Right lobe of liver (tissue), 4 donors: ENCODE measurements at regions not wholly inside any gene's neighbourhood (a gene's known extent, or its start where the extent isn't known, plus 50 kb on each side); places are given as distances from the start of the nearest gene placed in this dataset.

ENCODE experiments used
- POLR2A ChIP-seq: fragments of 450-650 bp; IDR thresholded peaks from one replicate; pipeline ENCODE4 v1.6.1; 2017; ENCODE audit warnings: antibody characterized with exemption, mild to moderate bottlenecking
- TF ChIP-seq, protein P1 (sequence below), 4 donors: fragments of 200-600 bp in 3 of 4; fragments of 450-650 bp in 1 of 4; IDR thresholded peaks; one replicate each; pipeline versions ENCODE4 v1.5.1 to v1.8.0; 2016 to 2022; ENCODE audit warnings: antibody characterized with exemption in 4 of 4, mild to moderate bottlenecking in 2 of 4
- donor health status: DM: no; HTN: no; CAD: no.
- donor health status: DM: no; HTN: no; CAD: no.
- donor health status: DM: no; HTN: yes; CAD: no.

DNA sequence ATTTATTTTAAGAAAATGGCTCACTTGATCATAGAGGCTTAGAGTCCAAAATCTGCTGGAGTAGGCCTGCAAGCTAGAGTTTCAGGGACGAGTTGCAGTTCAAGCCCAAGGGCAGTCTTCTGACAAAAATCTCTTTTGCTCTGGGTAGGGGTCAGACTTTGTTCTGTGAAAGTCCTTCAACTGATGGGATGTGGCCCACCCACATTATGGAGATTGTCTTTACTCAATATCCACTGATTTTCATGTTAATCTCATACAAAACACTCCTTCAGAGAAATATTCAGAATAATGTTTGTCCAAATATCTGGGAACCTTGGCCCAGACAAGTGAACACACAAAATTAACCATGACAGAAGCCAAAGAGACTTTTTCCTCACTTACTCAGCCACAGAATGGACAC is 98.6 kb upstream of the RSPO3 start:
- TF ChIP-seq, protein P1, sequence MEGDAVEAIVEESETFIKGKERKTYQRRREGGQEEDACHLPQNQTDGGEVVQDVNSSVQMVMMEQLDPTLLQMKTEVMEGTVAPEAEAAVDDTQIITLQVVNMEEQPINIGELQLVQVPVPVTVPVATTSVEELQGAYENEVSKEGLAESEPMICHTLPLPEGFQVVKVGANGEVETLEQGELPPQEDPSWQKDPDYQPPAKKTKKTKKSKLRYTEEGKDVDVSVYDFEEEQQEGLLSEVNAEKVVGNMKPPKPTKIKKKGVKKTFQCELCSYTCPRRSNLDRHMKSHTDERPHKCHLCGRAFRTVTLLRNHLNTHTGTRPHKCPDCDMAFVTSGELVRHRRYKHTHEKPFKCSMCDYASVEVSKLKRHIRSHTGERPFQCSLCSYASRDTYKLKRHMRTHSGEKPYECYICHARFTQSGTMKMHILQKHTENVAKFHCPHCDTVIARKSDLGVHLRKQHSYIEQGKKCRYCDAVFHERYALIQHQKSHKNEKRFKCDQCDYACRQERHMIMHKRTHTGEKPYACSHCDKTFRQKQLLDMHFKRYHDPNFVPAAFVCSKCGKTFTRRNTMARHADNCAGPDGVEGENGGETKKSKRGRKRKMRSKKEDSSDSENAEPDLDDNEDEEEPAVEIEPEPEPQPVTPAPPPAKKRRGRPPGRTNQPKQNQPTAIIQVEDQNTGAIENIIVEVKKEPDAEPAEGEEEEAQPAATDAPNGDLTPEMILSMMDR (IDR thresholded peaks at IDR 0.05): no peak
- no peak for TF ChIP-seq POLR2A
